SH-SY5Y (cell line): ENCODE measurements at regions not wholly inside any gene's neighbourhood (a gene's known extent, or its start where the extent isn't known, plus 50 kb on each side); places are given as distances from the start of the nearest gene placed in this dataset.

Experiments
- GATA2 ChIP-seq: IDR thresholded peaks from 2 replicates; pipeline ENCODE4 v1.6.1; 2011; ENCODE audit warnings: mild to moderate bottlenecking, low read depth, low read length
- GATA3 ChIP-seq: IDR thresholded peaks from 2 replicates; pipeline ENCODE4 v1.6.1; 2011; ENCODE audit warnings: low read depth, mild to moderate bottlenecking, low read length, moderate library complexity

DNA sequence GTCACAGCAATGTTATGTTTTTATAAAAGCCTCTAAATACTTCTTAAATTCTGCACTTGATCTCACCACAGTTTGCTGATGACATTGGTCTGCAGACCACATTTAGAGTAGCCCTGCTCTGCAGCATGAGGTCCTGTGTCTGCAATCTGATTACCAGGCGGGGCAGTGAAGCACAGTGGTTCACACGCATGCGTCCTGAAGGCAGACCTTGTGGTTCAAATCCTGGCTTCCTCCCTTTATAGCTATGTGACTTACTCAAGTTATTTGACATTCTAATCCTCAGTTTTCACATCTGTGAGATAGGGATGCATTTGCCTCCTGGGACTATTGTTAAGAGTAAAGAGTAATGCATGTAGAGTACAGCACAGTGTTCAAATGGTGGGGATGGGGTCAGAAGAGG, 50.3 kb downstream of the BMAL2 start:
- no peak for TF ChIP-seq GATA3
- TF ChIP-seq GATA2, result no peak

GRCh38 chr12:27383429-27384260, 51.0 kb downstream of the BMAL2 start:
- no peak for TF ChIP-seq GATA3
- peak; percentile 53 for TF ChIP-seq GATA2

DNA sequence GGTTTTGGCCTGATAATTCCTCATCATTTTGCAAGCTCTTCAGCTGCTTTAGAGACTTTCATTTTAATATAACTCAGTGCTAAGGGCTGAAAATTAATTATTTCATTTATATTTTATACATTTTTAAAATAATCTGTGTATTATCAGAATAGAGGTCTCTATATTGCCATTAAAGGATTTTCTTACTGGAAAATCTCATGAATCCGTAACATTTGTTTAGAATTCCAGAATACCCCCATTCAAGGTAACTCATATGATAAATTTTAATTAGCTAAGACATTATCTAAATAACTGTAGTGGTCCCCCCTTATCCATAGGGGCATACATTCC, 51.6 kb downstream of the BMAL2 start:
- TF ChIP-seq GATA3 (no peak), GATA2 (no peak)

GRCh38 chr12:27385766-27386564, 53.3 kb downstream of the BMAL2 start:
- TF ChIP-seq GATA2 (no peak), GATA3 (no peak)

DNA sequence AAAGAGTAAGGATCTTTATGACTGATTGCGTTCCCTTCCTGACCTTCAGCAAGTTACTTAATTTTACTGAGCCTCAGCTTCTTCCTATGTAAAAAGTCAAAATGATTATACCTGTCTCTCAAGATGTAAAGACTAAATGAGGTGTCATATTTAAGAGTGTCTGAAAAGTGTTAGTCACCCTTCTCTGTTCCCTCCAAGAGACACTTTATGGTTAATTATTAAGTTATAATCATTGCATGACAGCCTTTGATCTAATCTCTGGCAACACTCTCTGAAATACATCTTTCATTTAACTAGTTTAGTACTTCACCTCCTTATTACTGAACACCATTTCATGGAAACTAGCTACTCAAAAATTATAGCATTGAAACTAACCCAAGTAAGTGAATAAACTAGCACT, 54.8 kb downstream of the BMAL2 start:
- TF ChIP-seq GATA2, result no peak
- TF ChIP-seq GATA3, result no peak

- TF ChIP-seq GATA3, result no peak
- no peak for TF ChIP-seq GATA2
Measured at GRCh38 chr12:27388650-27389049, 56.0 kb downstream of the BMAL2 start.

DNA sequence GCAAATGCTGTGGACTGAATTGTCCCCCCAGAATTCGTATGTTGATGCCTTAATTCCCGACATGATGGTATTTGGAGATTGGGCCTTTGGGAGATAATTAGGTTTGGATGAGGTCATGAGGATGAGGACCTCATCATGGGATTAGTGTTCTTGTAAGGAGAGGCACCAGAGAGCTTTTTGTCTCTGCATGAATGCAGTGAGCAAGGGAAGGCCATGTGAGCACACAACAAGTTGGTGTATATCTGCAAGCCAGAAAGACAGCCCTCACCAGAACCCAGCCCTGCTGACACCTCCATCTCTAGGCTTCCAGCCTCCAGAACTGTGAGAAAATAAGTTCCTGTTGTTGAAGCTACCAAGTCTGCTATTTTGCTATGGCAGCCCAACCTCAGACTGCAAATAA, 51.9 kb upstream of the SMCO2 start:
- TF ChIP-seq GATA3 (no peak), GATA2 (no peak)

DNA sequence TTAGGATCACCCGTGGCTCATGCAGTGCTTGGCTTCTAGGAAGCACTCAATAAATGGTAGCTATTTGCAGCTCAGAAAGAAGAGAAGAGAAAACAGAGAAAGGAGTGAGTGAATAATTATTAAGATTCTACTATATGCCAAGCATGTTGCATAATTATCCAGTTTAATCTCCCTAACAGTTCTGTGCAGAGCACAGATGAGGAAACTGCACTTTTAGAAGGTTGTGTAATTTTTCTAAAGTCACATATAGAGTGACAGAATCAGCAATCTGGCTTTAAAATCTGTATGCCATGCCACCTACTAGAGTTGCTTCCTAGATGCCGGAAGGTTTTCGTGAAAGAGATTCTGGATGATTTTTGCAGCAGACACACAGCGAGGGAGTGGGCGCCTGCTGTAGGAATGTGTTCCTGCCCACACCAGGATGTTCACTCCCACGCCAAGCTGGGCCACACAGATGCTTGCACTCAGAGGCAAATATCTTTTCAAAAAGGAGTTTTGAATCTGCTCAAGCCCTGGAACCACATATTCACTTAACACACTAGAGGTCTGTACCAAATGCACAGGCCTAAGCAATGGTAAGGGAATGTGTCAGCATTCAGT, 50.2 kb upstream of the SMCO2 start:
- no peak for TF ChIP-seq GATA2
- TF ChIP-seq GATA3, result no peak
